ENCODE measurements at regions not wholly inside any gene's neighbourhood (a gene's known extent, or its start where the extent isn't known, plus 50 kb on each side); places are given as distances from the start of the nearest gene placed in this dataset.

DNA sequence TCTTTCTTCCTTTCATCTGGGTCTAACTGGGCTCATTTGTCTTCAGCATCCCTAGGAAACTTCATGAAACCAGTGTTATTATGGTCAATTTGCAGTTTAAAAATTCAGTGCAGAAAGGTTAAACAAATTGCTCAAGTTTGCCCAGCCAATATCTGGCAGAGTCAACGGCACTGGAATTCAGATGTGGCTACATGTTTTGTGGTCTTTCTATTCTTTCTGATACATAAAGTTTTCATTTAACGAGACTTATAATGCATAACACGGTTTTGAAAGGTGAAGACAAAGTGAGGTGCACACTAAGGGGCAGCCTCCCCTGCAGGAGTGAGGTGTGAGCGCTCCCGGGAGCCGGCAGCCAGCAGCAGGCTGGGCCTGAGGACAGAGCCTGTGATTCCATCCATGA is 164.6 kb downstream of the RTP5 start:
- no peaks in the 10 kb centered on the region for H3K9me3 ChIP-seq (ENCODE audit: control insufficient read depth in 2 of 3, low read length in 3 of 3)
- Mint-ChIP-seq H3K4me3 (peak overlapping the region in 5 of 10 donors; percentile 2 to 63 (median 54)), H3K27ac (peak overlapping the region in 7 of 9 donors; percentile 33 to 91 (median 82)), H3K27me3 (peaks cover 0 to 57% (median 0%) of the 10 kb centered on the region in 5 donors), H3K9me3 (peaks cover 0 to 23% (median 6%) of the 10 kb centered on the region in 11 donors), H3K4me1 (peaks cover 18 to 57% (median 49%) of the 10 kb centered on the region in 7 donors), H3K36me3 (peaks cover 0 to 24% (median 15%) of the 10 kb centered on the region in 5 donors)
- peaks cover 21 to 24% of the 10 kb centered on the region in 2 donors for H3K4me1 ChIP-seq (ENCODE audit: control insufficient read depth in 2 of 2, insufficient read depth in 2 of 2, low read length in 2 of 2)
- no peak overlapping the region for H3K4me3 ChIP-seq (ENCODE audit: low read length)
- peaks cover 0 to 4% of the 10 kb centered on the region in 2 donors for H3K27me3 ChIP-seq (ENCODE audit: control insufficient read depth in 2 of 2, insufficient read depth in 2 of 2, low read length in 2 of 2)
- CTCF ChIA-PET, result interaction anchor here (0.5 kb wide), 1 partner anchor 434 kb away, joined by 3 read pairs; no protein-coding TSS in a partner anchor
- intact Hi-C loops (cut with micrococcal nuclease), result loop anchor here in 1 of 2 donors (5.0 kb wide), 1 partner anchor 152 kb away; no protein-coding TSS in a partner anchor
- DNase-seq (peak in 1 of 9 donors; percentile 11), ATAC-seq (no peak)
- no peak overlapping the region for H3K27ac ChIP-seq (ENCODE audit: low read depth, low read length)
- peaks cover 0 to 6% (median 0%) of the 10 kb centered on the region in 3 experiments for H3K36me3 ChIP-seq (ENCODE audit: control insufficient read depth in 2 of 3, insufficient read depth in 3 of 3, low read length in 3 of 3)
- POLR2A ChIA-PET, result no interaction called here

DNA sequence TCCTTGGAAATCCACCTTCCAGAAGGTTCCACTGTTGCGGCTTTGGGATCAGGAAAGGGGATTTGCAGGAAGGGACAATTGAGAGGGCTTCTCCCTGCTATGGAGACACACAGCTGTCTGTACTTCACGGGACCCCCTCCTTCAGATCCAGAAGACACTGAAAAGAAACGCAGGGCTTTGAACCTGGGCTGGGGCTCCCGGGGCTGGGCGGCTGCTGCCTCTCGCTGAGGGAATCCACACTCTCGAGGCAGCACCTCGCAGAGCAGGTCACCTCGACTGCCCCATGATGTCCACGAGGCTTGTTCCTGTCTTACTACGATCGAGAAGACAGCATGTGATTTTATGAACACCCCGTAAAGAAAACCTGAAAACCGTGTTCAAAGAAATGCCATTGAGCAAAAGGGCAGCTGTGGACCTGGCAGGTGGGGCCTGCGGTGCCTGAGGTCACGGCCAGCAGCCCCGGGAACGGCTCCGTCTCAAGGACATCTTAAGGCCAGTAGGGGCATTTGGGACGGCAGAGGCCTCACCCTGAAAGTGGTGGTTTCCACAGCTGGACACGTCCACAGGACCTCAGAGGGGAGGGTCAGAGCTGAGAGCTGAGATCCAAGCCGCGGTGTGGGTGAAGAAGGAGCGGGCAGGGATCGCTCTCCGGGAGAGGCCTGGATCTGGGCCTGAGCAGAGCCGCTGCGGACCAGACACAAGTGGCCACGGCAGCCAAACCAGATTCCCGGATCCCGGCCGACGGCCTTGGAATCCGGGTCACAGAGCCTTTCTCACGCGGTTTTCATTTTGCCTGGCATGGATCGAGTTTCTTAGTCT is 165.7 kb downstream of the RTP5 start:
- intact Hi-C loops (cut with micrococcal nuclease), result loop anchor here in 1 of 2 donors (5.0 kb wide), 1 partner anchor 153 kb away; no protein-coding TSS in a partner anchor
- DNase-seq (peak in 1 of 9 donors; percentile 19), ATAC-seq (no peak)
- H3K4me3 Mint-ChIP-seq, result no peak overlapping the region
- H3K4me1 ChIP-seq (ENCODE audit: control insufficient read depth in 2 of 2, insufficient read depth in 2 of 2, low read length in 2 of 2), result peaks cover 20 to 21% of the 10 kb centered on the region in 2 donors
- CTCF ChIA-PET, result no interaction called here
- H3K36me3 ChIP-seq (ENCODE audit: control insufficient read depth in 2 of 3, insufficient read depth in 3 of 3, low read length in 3 of 3), result no peaks in the 10 kb centered on the region
- peaks cover 0 to 12% (median 2%) of the 10 kb centered on the region in 11 donors for H3K9me3 Mint-ChIP-seq
- no peak overlapping the region for H3K4me3 ChIP-seq (ENCODE audit: low read length)
- H3K27ac ChIP-seq (ENCODE audit: low read depth, low read length), result no peak overlapping the region
- peaks cover 0 to 49% (median 0%) of the 10 kb centered on the region in 5 donors for H3K27me3 Mint-ChIP-seq
- H3K9me3 ChIP-seq (ENCODE audit: control insufficient read depth in 2 of 3, low read length in 3 of 3), result no peaks in the 10 kb centered on the region
- H3K36me3 Mint-ChIP-seq, result peaks cover 0 to 14% (median 4%) of the 10 kb centered on the region in 5 donors
- peak overlapping the region in 1 of 9 donors; percentile 25 for H3K27ac Mint-ChIP-seq
- peaks cover 0 to 4% of the 10 kb centered on the region in 2 donors for H3K27me3 ChIP-seq (ENCODE audit: control insufficient read depth in 2 of 2, insufficient read depth in 2 of 2, low read length in 2 of 2)
- POLR2A ChIA-PET, result interaction anchor here (0.6 kb wide), 1 partner anchor 739 kb away, joined by 4 read pairs; no protein-coding TSS in a partner anchor
- peaks cover 15 to 46% (median 38%) of the 10 kb centered on the region in 7 donors for H3K4me1 Mint-ChIP-seq

DNA sequence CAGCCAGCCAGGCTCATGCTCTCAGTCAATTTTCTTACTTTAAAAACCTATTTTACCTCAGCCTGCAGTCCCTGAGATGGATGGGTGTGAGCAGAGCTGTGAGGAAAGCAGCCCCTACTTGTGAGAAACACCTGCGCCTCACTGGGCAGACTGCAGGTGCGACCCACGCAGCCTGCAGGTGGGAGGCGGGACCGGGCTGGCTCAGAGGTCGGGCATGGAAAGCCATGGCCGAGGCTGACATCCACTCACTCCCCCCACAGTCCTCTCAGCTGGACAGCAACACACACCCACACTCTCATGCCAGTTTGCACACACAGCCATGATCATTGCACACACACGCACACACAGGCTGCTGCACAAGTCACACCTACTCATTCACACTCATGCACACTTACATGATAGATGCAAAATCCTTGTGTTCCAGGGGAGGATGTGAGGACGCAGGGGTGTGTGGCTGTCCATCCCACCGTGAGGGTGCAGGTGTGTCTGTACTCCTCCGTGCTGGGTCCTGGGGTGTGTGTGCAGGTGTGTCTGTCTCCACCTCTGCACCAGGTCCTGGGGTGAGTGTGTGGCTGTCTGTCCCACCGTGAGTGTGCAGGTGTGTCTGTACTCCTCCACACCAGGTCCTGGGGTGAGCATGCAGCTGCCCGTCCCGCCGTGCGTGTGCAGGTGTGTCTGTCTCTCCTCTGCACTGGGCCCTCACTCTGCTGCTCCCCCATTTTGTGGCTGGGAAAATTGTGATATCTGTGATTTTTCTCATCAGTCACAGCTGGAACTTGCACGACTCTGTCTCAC is 166.5 kb downstream of the RTP5 start:
- CTCF ChIA-PET, result no interaction called here
- Mint-ChIP-seq H3K36me3 (peaks cover 0 to 7% (median 0%) of the 10 kb centered on the region in 5 donors), H3K27ac (peak overlapping the region in 3 of 9 donors; percentile 6 to 51 (median 44)), H3K4me1 (peaks cover 12 to 38% (median 30%) of the 10 kb centered on the region in 7 donors), H3K4me3 (peak overlapping the region in 1 of 10 donors; percentile 29), H3K9me3 (peaks cover 0 to 8% (median 0%) of the 10 kb centered on the region in 11 donors), H3K27me3 (peaks cover 0 to 42% (median 0%) of the 10 kb centered on the region in 5 donors)
- intact Hi-C loops (cut with micrococcal nuclease), result no loop called here
- DNase-seq (no peak), ATAC-seq (no peak)
- Histone ChIP-seq H3K36me3 (ENCODE audit: control insufficient read depth in 2 of 3, insufficient read depth in 3 of 3, low read length in 3 of 3) (no peaks in the 10 kb centered on the region), H3K9me3 (ENCODE audit: control insufficient read depth in 2 of 3, low read length in 3 of 3) (no peaks in the 10 kb centered on the region), H3K4me1 (ENCODE audit: control insufficient read depth in 2 of 2, insufficient read depth in 2 of 2, low read length in 2 of 2) (peaks cover 17 to 18% of the 10 kb centered on the region in 2 donors), H3K4me3 (ENCODE audit: low read length) (no peak overlapping the region), H3K27ac (ENCODE audit: low read depth, low read length) (no peak overlapping the region), H3K27me3 (ENCODE audit: control insufficient read depth in 2 of 2, insufficient read depth in 2 of 2, low read length in 2 of 2) (peaks cover 0 to 1% of the 10 kb centered on the region in 2 donors)
- POLR2A ChIA-PET, result interaction anchor here (0.6 kb wide), 1 partner anchor 740 kb away, joined by 4 read pairs; no protein-coding TSS in a partner anchor

DNA sequence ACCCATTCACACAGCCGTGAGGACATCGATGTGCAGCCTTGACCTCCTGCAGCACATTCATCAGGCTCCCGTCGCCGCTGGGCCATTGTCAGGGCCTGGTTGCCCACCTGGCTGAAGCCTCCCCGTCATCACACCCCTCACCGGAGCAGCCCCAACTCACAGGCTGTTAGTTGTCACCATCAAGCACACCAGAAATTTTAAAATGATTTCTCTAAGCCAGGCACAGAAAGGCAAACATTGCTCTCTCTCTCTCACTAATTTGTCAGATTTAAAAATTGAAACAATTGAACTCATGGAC is 167.1 kb downstream of the RTP5 start:
- Mint-ChIP-seq H3K4me1 (peaks cover 7 to 32% (median 24%) of the 10 kb centered on the region in 7 donors), H3K27ac (peak overlapping the region in 1 of 9 donors; percentile 6), H3K27me3 (peaks cover 0 to 37% (median 4%) of the 10 kb centered on the region in 5 donors), H3K9me3 (peaks cover 0 to 3% (median 0%) of the 10 kb centered on the region in 11 donors), H3K4me3 (peak overlapping the region in 1 of 10 donors; percentile 48), H3K36me3 (peaks cover 0 to 2% (median 0%) of the 10 kb centered on the region in 5 donors)
- Histone ChIP-seq H3K4me1 (ENCODE audit: control insufficient read depth in 2 of 2, insufficient read depth in 2 of 2, low read length in 2 of 2) (peaks cover 12 to 13% of the 10 kb centered on the region in 2 donors), H3K27me3 (ENCODE audit: control insufficient read depth in 2 of 2, insufficient read depth in 2 of 2, low read length in 2 of 2) (no peaks in the 10 kb centered on the region), H3K9me3 (ENCODE audit: control insufficient read depth in 2 of 3, low read length in 3 of 3) (no peaks in the 10 kb centered on the region), H3K4me3 (ENCODE audit: low read length) (no peak overlapping the region), H3K27ac (ENCODE audit: low read depth, low read length) (no peak overlapping the region), H3K36me3 (ENCODE audit: control insufficient read depth in 2 of 3, insufficient read depth in 3 of 3, low read length in 3 of 3) (no peaks in the 10 kb centered on the region)
- ChIA-PET CTCF (no interaction called here), POLR2A (no interaction called here)
- intact Hi-C loops (cut with micrococcal nuclease), result no loop called here
- ATAC-seq (no peak), DNase-seq (no peak)

DNA sequence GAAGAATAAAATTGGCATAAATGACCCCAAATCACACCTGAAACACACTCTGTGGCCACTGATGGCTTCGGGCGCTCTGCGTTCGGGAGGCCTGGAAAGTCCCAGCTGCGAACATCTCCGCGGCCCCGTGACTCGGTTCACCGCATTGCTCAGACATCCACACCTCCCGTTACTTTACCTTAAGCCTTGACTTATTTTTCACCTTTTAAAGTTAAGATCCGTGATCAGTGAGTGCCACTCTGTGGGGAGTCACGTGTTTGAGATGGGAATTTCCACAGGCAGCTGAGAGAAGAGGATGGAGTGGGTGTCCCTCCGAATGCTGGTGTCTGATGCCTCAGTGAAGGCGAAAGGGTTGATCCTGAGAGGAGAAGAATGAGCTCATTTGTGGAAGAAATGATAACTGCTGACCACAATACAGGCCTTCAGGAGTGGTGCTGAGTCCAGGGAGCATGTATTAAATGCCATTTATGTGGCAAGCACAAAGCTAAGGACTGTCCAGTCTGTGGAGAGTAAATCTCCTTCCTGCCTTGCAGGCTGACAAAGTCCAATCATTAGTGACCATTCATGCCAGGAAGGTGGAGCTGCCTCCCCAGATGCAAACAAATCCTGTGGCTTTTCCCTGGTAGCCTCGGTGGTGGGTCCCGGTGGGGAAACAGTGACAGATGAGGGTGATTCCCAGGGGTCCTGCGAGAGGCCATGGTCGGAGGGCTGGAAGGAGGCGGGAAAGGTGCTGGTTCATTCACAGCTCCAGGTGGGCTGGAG is 168.8 kb downstream of the RTP5 start:
- Histone ChIP-seq H3K9me3 (ENCODE audit: control insufficient read depth in 2 of 3, low read length in 3 of 3) (no peaks in the 10 kb centered on the region), H3K36me3 (ENCODE audit: control insufficient read depth in 2 of 3, insufficient read depth in 3 of 3, low read length in 3 of 3) (no peaks in the 10 kb centered on the region), H3K27ac (ENCODE audit: low read depth, low read length) (no peak overlapping the region), H3K4me1 (ENCODE audit: control insufficient read depth in 2 of 2, insufficient read depth in 2 of 2, low read length in 2 of 2) (no peaks in the 10 kb centered on the region), H3K27me3 (ENCODE audit: control insufficient read depth in 2 of 2, insufficient read depth in 2 of 2, low read length in 2 of 2) (no peaks in the 10 kb centered on the region), H3K4me3 (ENCODE audit: low read length) (no peak overlapping the region)
- POLR2A ChIA-PET, result no interaction called here
- peaks cover 8 to 30% (median 13%) of the 10 kb centered on the region in 5 donors for H3K27me3 Mint-ChIP-seq
- no peak overlapping the region for H3K4me3 Mint-ChIP-seq
- no peaks in the 10 kb centered on the region for H3K36me3 Mint-ChIP-seq
- DNase-seq (no peak), ATAC-seq (no peak)
- CTCF ChIA-PET, result interaction anchor here (0.6 kb wide), 1 partner anchor 21 kb away, joined by 3 read pairs; no protein-coding TSS in a partner anchor
- peaks cover 0 to 16% (median 9%) of the 10 kb centered on the region in 7 donors for H3K4me1 Mint-ChIP-seq
- intact Hi-C loops (cut with micrococcal nuclease), result no loop called here
- H3K9me3 Mint-ChIP-seq, result peaks cover 0 to 1% (median 0%) of the 10 kb centered on the region in 11 donors
- H3K27ac Mint-ChIP-seq, result peak overlapping the region in 1 of 9 donors; percentile 55

DNA sequence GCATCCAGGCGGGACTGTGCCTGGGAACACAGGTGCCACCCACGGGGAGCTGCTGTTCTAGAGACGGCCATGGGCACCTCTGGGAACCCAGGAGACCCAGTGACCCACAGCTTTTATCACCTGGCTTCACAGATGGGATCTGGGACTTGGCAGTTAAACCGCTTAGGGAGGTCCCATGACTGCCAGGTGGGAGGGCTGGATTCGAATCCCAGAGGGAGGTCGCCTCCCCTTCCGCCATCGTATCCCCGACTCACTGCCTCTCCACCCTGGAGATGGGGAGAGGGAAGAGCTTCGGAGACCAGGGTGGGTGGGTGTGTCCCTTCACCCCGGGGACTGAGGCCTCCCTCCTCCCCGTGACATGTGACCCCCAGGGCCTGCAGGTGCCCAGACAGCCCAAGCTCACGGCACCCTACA is 169.4 kb downstream of the RTP5 start:
- H3K9me3 Mint-ChIP-seq, result no peaks in the 10 kb centered on the region
- peaks cover 0 to 10% (median 4%) of the 10 kb centered on the region in 7 donors for H3K4me1 Mint-ChIP-seq
- Histone ChIP-seq H3K36me3 (ENCODE audit: control insufficient read depth in 2 of 3, insufficient read depth in 3 of 3, low read length in 3 of 3) (no peaks in the 10 kb centered on the region), H3K27me3 (ENCODE audit: control insufficient read depth in 2 of 2, insufficient read depth in 2 of 2, low read length in 2 of 2) (no peaks in the 10 kb centered on the region), H3K27ac (ENCODE audit: low read depth, low read length) (no peak overlapping the region), H3K4me1 (ENCODE audit: control insufficient read depth in 2 of 2, insufficient read depth in 2 of 2, low read length in 2 of 2) (no peaks in the 10 kb centered on the region), H3K4me3 (ENCODE audit: low read length) (no peak overlapping the region), H3K9me3 (ENCODE audit: control insufficient read depth in 2 of 3, low read length in 3 of 3) (no peaks in the 10 kb centered on the region)
- CTCF ChIA-PET, result no interaction called here
- peaks cover 13 to 31% (median 17%) of the 10 kb centered on the region in 5 donors for H3K27me3 Mint-ChIP-seq
- intact Hi-C loops (cut with micrococcal nuclease), result no loop called here
- no peak overlapping the region for H3K4me3 Mint-ChIP-seq
- H3K27ac Mint-ChIP-seq, result no peak overlapping the region
- DNase-seq (no peak), ATAC-seq (no peak)
- no peaks in the 10 kb centered on the region for H3K36me3 Mint-ChIP-seq
- POLR2A ChIA-PET, result no interaction called here
